Neural crest cell (in vitro differentiated cells): ENCODE measurements at regions not wholly inside any gene's neighbourhood (a gene's known extent, or its start where the extent isn't known, plus 50 kb on each side); places are given as distances from the start of the nearest gene placed in this dataset.

ENCODE experiments used
- DNase-seq: peaks from one replicate; pipeline ENCODE4 v3.0.0; 2021; ENCODE audit warnings: low read depth, mixed read lengths, low spot score
- H3K27ac Mint-ChIP-seq: one replicate; pipeline ENCODE4 v1.8.0; 2021; ENCODE audit warnings: mild to moderate bottlenecking, mixed read lengths; ENCODE audit not compliant: unreplicated experiment
- H3K27me3 Mint-ChIP-seq: 2 replicates; pipeline ENCODE4 v1.8.0; 2021; ENCODE audit warnings: low read depth, mild to moderate bottlenecking, mixed read lengths
- H3K36me3 Mint-ChIP-seq: 2 replicates; pipeline ENCODE4 v1.8.0; 2021; ENCODE audit warnings: low read depth, mild to moderate bottlenecking, mixed read lengths
- H3K4me1 Mint-ChIP-seq: 2 replicates; pipeline ENCODE4 v1.8.0; 2021; ENCODE audit warnings: mixed read lengths
- H3K4me3 Mint-ChIP-seq: one replicate; pipeline ENCODE4 v1.8.0; 2021; ENCODE audit warnings: mild to moderate bottlenecking, mixed read lengths
- H3K9me3 Mint-ChIP-seq: 2 replicates; pipeline ENCODE4 v1.8.0; 2021; ENCODE audit warnings: mixed read lengths
- CTCF ChIP-seq: fragments of 200-600 bp; sonication (generic); conservative IDR thresholded peaks from 2 replicates; pipeline ENCODE4 v1.5.0; 2021; ENCODE audit warnings: antibody characterized with exemption, mild to moderate bottlenecking

GRCh38 chr10:88221010-88221973 is 357.9 kb downstream of the PTEN start:
- TF ChIP-seq CTCF, result no peak
- Mint-ChIP-seq H3K4me1 (peaks cover 19% of the 10 kb centered on the region), H3K4me3 (no peak overlapping the region), H3K27me3 (no peaks in the 10 kb centered on the region), H3K9me3 (no peaks in the 10 kb centered on the region), H3K36me3 (no peaks in the 10 kb centered on the region), H3K27ac (no peak overlapping the region)
- DNase-seq, result no peak

- H3K27ac Mint-ChIP-seq, result no peak overlapping the region
- TF ChIP-seq CTCF, result no peak
- no peak overlapping the region for H3K4me3 Mint-ChIP-seq
- no peaks in the 10 kb centered on the region for H3K27me3 Mint-ChIP-seq
- DNase-seq, result no peak
- H3K9me3 Mint-ChIP-seq, result no peaks in the 10 kb centered on the region
- H3K36me3 Mint-ChIP-seq, result no peaks in the 10 kb centered on the region
- peaks cover 33% of the 10 kb centered on the region for H3K4me1 Mint-ChIP-seq
Measured at GRCh38 chr10:88222881-88223280, 359.5 kb downstream of the PTEN start.
